Stimulated activated CD8-positive, alpha-beta memory T cell treated with anti-CD3 and anti-CD28 coated beads, Interleukin-4, amount 100 ng/mL, for 1 hour (primary cell): ENCODE measurements at regions not wholly inside any gene's neighbourhood (a gene's known extent, or its start where the extent isn't known, plus 50 kb on each side); places are given as distances from the start of the nearest gene placed in this dataset.
"Not testable (repeated sequence)": the region's sequence is repeated elsewhere in the genome, so short reads cannot be mapped to it uniquely, and the experiment has no call there.

Experiments
- DNase-seq, 2 donors: peaks; one replicate each; pipeline ENCODE4 v3.0.0-alpha.2; 2020; ENCODE audit warnings: low read depth in 2 of 2, low spot score in 1 of 2

DNA sequence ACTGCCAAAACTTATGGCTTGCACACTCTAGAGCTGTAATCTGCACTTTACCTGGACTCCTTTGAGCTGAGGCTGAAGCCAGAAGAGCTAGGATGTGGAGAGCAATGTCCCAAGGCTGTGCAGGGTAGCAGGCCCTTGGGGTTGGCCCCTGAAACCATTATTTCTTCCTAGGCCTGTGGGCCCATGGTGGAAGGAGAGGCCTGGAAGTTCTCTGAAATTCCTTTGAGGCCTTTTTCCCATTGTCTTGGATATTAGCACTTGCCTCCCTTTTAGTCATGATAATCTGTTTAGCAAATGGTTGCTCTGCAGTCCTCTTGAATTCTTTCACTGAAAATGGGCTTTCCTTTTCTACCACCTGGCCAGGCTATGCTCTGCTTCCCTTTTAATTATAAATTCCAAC, 102.0 kb upstream of the SGO1 start:
- DNase-seq, result no peak

DNA sequence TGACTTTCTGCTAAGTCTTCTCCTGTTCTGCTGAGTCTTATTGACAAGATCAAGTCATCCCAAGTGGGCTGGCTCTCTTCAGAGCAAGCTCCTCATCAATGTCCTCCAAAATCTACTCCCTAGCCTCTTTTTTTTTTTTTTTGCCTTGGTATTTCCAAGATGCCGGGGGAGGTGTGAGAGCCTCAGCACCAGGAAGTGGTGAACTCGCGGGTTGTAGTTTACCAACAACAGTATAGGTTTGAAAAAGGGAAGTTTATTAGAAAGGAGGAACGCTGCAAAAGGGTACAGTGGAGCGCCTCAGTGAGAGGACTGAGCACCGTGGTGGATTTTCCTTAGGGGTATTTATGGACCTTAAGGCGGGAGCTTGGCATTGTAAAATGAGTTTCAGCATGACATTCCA, 94.3 kb upstream of the SGO1 start:
- no peak for DNase-seq

DNA sequence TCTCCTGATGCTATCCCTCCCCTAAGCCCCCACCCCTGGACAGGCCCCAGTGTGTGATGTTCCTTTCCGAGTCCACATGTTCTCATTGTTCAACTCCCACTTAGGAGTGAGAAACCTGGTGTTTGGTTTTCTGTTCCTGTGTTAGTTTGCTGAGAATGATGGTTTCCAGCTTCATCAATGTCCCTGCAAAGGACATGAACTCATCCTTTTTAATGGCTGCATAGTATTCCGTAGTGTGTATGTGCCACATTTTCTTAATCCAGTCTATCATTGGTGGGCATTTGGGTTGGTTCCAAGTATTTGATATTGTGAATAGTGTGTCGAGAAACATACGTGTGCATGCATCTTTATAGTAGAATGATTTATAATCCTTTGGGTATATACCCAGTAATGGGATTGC, 80.0 kb upstream of the SGO1 start:
- DNase-seq, result not testable (repeated sequence)

DNA sequence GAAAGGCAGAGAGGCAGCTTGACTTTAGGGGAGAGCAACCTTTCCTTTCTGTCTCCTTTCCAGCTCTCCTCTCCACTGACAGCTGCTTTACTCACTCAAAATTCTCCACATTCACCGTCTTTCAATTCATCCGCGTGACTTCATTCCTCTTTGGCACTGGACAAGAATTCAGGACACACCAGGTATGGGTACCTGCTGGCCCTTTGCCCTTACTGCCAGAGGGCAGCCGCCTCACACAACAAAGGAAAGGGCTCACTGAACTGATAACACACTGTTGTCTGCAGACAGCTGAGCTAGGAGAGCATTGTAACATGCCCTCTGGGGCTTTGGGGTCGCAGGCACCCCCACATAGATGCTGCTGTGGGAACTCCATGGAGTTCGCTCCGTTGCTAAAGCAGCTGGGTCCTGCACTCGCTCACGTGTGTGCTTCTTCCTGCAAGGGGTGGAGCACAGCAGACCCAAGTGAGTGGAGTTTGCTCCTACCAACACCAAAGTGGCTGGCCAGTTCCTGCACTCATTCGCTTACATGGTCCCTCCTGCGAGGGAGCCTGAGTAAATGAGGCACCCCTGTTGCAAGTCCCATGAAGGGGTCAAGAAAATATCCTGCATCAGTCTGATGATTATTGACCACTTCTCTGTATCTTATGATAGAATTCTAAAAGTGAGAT, 79.0 kb upstream of the SGO1 start:
- no peak for DNase-seq

DNA sequence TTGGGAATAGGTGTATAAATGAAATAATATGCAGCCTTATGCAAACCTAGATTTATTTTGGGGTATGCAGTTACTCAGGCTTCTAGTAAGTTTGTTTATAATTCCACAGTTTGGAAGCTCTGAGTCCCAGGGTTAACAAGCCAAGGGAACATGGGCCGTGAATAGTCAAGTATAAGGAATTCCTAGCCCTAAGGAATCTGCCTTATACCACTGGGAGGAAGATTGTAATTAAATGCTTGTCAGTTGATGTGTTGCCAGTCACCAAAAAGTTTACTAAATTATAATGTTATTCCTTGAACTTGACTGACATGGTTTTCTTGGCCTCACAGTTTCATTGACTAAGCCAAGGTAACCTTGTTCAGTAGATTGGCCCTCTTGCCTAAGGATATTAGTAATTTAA, 72.4 kb upstream of the SGO1 start:
- no peak for DNase-seq

DNA sequence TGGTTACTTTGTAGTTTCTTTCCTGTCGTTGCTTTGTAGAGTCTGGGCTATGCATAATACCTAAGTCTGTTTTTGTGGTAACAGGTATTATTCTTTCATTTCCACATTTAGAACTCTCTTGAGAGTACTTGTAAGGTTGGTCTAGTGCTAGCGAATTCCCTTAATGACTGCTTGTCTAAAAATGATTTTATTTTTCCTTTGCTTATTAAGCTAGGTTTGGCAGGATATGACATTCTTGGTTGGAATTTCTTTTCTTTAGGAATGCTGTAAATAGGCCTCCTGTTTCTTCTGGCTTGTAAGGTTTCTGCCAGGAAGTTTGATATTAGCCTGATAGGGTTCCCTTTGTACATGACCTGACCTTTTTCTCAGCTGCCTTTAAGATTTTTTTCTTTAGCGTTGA, 70.1 kb upstream of the SGO1 start:
- DNase-seq, result no peak

DNA sequence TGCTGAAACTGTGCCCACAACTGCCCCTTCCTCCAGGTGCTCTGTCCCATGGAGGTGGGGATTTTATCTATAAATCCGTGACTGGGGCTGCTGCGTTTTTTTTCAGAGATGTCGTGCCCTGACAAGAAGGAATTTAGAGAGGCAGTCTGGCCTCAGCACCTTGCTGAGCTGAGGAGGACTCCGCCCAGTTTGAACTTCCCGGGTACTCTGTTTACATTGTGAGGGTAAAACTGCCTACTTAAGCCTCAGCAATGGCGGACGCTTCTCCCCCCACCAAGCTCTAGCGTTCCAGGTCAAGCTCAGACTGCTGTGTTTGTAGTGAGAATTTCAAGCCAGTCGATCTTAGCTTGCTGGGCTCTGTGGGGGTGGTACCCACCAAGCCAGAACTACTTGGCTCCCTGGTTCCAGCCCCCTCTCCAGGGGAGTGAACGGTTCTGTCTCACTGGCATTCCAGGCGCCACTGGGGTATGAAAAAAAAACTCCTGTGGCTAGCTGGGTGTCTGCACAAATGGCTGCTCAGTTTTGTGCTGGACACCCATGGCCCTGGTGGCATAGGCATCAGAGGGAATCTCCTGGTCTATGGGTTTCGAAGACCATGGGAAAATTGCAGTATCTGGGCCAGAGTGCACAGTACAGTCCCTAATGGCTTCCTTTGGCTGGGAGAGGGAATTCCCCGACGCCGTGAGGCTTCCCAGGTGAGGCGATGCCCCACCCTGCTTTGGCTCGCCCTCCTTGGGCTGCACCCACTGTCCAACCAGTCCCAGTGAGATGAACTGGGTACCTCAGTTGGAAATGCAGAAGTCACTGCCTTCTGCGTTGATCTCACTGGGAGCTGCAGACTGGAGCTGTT, 68.5 kb upstream of the SGO1 start:
- DNase-seq, result no peak

DNA sequence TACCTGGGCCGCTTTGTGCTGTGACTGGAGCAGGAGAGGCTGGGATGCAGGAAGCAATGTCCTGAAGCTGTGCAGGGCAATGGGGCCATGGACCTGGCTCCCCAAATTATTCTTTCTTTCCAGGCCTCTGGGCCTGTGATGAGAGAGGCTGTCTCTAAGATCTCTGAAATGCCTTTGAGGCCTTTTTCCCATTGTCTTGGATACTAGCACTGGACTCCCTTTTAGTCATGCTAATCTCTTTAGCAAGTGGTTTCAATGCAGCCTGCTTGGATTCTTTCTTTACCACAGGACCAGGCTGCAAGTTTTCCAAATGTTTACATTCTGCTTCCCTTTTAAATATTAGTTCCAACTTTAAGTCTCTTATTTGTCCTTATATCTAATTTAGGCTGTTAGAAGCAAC, 64.8 kb upstream of the SGO1 start:
- no peak for DNase-seq

DNA sequence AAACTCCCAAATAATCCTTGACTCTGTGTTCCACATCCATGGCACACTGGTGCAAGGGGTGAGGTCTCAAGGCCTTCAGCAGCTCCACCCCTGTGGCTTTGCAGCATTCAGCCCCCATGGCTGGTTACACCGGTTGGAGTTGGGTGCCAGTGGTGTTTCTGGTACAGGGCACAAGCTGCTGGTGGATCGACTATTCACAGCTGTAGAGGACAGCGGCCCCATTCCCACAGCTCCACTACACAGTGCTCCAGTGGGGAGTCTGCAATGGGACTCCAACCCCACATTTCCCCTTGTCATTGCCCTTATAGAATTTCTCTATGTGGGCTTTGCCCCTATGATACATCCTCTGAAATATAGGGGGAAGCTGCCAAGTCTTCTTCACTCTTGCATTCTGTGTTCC, 64.3 kb upstream of the SGO1 start:
- DNase-seq, result no peak

DNA sequence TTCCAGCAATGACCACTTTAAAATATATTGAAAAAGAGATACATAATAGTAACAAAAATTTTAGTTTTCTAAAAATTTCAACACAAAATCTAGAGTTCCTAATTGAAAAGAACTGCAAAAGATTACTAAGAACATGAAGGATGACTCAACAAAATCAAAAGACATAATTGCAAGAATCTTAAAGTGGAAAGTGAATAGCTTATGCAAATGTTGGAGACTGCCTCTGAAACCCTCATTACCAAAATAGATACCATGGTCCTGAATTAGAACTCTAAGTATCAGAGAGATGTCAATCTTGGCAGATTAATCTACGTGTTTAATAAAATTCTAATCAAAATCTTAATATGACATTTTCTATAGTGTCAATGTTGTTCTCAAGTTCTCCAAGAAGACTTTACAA, 60.7 kb upstream of the SGO1 start:
- no peak for DNase-seq

DNA sequence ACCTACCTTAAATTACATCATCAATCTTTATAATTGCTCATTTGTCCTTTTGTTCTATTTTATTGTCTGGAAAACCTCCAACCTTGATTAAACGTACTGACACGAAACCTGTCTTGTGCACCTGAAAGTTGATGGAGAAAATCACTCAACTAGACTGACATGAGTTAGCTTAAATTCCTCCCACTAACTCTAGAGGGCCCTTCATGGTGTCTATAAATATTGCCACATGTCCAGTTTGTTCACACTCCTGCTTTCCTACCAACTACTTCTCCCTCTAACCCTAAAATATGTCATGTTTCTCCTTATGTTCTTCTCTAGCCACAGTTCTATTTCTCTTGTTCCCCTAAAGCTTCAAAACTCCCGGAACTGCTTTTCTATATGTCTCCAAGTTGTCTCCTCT, 59.8 kb upstream of the SGO1 start:
- DNase-seq, result no peak

DNA sequence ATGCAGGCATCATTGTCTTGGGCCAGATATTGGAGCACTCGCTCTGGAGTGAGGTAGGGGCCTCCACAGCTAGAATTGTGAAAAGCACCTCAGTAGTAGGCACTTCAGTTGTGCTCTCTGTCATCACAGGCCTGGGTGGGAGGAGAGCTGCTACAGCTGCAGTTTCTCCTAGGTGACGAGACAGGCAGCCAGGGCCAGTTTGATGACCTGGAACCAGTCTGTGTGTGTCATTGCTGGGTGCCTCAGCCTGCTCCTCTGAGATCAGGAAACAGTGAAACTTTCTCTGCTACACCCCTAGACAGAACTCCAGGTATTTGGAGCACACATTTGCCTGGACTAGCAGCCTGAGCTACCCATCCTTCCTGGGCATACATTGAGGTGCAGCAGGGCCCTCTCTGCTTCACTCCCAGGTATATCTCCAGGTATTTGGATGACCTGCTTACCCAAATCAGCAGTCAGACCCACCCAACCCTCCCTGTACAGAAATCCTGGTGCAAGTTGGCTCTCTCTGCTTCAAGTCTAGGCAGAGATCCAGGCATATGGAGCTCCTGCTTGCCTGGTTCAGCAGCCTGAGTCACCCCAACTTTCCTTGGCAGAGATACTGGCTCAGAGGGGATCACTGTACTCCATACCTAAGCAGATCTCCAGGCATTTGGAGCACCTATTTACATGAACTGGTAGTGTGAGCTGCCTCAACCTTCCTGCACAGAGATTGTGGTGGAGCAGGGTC, 54.3 kb upstream of the SGO1 start:
- no peak for DNase-seq

DNA sequence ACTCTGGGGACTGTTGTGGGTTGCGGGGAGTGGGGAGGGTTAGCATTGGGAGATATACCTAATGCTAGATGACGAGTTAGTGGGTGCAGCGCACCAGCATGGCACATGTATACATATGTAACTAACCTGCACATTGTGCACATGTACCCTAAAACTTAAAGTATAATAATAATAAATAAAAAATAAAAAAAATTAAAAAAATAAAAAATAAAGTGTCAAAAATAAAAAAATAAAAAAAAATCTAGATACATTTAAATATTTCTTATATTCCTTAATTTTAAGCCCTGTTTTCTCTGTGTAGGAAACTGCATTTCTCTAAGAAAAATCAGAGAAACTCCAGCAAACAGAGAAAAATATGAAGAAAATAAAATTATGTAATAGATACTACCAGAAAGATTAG, 52.2 kb upstream of the SGO1 start:
- DNase-seq, result not testable (repeated sequence)

DNA sequence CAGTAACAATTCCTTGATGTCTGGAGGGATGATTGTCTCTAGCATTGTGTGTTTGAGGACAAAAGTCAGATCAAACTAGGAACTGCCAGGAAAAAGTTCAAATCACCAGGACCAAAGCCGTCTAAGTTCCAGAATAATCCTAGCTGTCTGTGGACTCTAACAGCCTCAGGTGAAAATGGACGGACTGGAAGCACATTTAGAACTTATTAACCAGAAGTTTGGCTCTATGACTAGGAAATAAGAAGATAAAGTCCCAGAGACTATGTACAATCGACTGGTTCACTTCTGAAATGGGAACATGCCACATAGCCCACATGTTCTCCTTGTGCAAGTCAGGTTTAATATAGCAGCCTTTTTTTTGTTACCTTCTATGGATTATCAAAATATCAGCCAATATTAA, 50.6 kb upstream of the SGO1 start:
- no peak for DNase-seq
